ENCODE measurements at regions not wholly inside any gene's neighbourhood (a gene's known extent, or its start where the extent isn't known, plus 50 kb on each side); places are given as distances from the start of the nearest gene placed in this dataset.

GRCh38 chr12:126506426-126507182 lies 1441.4 kb downstream of the AACS start:
- no peak for DNase-seq (ENCODE audit: low read depth in 2 of 2)

- DNase-seq (ENCODE audit: low read depth in 2 of 2), result no peak
These were observed 1442.0 kb downstream of the AACS start for GRCh38 chr12:126507231-126507630.

GRCh38 chr12:126509572-126509971 lies 1444.3 kb downstream of the AACS start:
- no peak for DNase-seq (ENCODE audit: low read depth in 2 of 2)

- DNase-seq (ENCODE audit: low read depth in 2 of 2), result no peak
These were observed 1445.4 kb downstream of the AACS start for GRCh38 chr12:126510630-126511029.

- DNase-seq (ENCODE audit: low read depth in 2 of 2), result no peak
These were observed 1448.0 kb downstream of the AACS start for GRCh38 chr12:126512916-126513913.

GRCh38 chr12:126518596-126519200 lies 1453.5 kb downstream of the AACS start:
- DNase-seq (ENCODE audit: low read depth in 2 of 2), result no peak

- no peak for DNase-seq (ENCODE audit: low read depth in 2 of 2)
These were observed 1454.6 kb downstream of the AACS start for GRCh38 chr12:126519833-126520232.

GRCh38 chr12:126523891-126524290 lies 1458.7 kb downstream of the AACS start:
- DNase-seq (ENCODE audit: low read depth in 2 of 2), result no peak

- DNase-seq (ENCODE audit: low read depth in 2 of 2), result no peak
These were observed 1469.3 kb downstream of the AACS start for GRCh38 chr12:126534495-126534894.

GRCh38 chr12:126534942-126535341 lies 1469.7 kb downstream of the AACS start:
- DNase-seq (ENCODE audit: low read depth in 2 of 2), result no peak

- DNase-seq (ENCODE audit: low read depth in 2 of 2), result no peak
These were observed 1470.7 kb downstream of the AACS start for GRCh38 chr12:126535971-126536370.

- no peak for DNase-seq (ENCODE audit: low read depth in 2 of 2)
These were observed 1472.8 kb downstream of the AACS start for GRCh38 chr12:126537961-126538530.

GRCh38 chr12:126538888-126539287 lies 1473.7 kb downstream of the AACS start:
- DNase-seq (ENCODE audit: low read depth in 2 of 2), result no peak

- DNase-seq (ENCODE audit: low read depth in 2 of 2), result no peak
These were observed 1480.2 kb downstream of the AACS start for GRCh38 chr12:126545411-126545810.

GRCh38 chr12:126547905-126548304 lies 1482.7 kb downstream of the AACS start:
- DNase-seq (ENCODE audit: low read depth in 2 of 2), result no peak

GRCh38 chr12:126551869-126552268 lies 1486.6 kb downstream of the AACS start:
- no peak for DNase-seq (ENCODE audit: low read depth in 2 of 2)

GRCh38 chr12:126554625-126555024 lies 1489.4 kb downstream of the AACS start:
- no peak for DNase-seq (ENCODE audit: low read depth in 2 of 2)

- no peak for DNase-seq (ENCODE audit: low read depth in 2 of 2)
These were observed 1492.4 kb downstream of the AACS start for GRCh38 chr12:126557659-126558058.

GRCh38 chr12:126558219-126558618 lies 1493.0 kb downstream of the AACS start:
- no peak for DNase-seq (ENCODE audit: low read depth in 2 of 2)

- no peak for DNase-seq (ENCODE audit: low read depth in 2 of 2)
These were observed 1493.6 kb downstream of the AACS start for GRCh38 chr12:126558810-126559209.

GRCh38 chr12:126567016-126567415 lies 1501.8 kb downstream of the AACS start:
- DNase-seq (ENCODE audit: low read depth in 2 of 2), result no peak

- DNase-seq (ENCODE audit: low read depth in 2 of 2), result no peak
These were observed 1504.5 kb downstream of the AACS start for GRCh38 chr12:126569706-126570105.
